ENCODE measurements at regions not wholly inside any gene's neighbourhood (a gene's known extent, or its start where the extent isn't known, plus 50 kb on each side); places are given as distances from the start of the nearest gene placed in this dataset.
"Not testable (repeated sequence)": the region's sequence is repeated elsewhere in the genome, so short reads cannot be mapped to it uniquely, and the experiment has no call there.

DNA sequence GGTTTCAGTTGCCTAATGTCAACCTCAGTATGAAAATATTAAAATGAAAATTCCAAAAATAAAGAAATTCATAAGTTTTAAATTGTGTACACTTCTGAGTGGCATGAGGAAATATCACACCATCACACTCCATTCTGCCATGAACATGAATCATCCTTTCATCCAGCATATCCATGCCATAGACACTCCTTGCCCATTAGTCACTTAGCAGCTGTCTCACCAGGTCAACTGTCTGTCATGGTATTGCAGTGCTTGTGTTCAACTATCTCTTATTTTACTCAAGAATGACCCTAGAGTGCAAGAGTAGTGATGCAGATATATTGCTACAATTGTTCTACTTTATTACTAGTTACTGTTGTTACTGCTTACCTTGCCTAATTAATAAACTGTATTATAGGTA, 712.4 kb downstream of the EPHA7 start:
- no peak for DNase-seq

DNA sequence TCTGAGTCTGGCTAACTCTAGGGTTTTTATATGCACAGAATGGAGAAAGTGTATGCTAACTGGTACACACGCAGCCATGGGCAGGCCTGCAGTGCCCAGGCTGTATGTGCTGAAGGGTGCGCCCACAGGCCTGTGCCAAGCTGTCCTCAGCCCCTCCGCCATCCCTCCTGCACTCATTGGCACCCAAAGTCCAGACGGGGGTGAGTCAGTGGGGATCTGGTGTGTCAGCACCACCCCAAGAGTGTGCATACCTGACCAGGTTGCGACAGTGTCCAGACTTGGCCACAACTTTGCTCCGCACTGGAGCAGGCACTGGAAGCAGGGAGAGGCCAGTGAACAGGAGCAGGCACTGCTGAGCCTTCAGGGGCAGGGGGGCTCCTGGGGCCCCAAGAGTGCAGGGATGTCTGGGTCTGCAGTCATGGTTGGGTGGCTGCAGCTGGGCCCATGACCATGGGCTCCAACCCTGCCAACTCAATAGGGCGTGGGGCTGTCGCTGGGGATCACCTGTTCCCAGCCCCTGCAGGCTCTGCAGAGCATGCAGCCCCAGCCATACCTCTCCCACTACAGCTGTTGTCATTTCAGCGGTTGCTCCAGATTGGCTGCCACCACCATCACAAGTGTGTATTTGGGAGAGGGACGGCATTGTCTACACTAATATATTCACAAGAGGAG, 717.8 kb downstream of the EPHA7 start:
- no peak for DNase-seq

DNA sequence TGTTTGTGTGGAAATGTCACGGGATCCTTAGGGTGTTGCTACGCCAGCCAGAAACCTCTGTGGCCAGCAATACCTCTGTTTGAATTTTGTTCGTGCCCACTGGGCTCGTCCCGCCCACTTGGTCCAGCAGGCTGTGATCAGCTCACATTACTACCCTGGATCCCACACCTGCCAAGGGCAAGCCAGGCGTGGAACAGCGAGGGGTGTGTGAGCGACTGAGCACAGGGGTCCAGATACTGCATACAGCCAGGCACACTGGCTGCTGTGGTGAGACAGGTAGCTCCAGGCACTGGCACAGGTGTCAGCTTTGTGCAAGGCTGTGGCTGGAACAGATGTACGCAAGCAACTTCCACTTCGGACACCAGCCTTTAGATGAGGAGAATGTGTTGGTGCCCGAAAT, 718.9 kb downstream of the EPHA7 start:
- no peak for DNase-seq

DNA sequence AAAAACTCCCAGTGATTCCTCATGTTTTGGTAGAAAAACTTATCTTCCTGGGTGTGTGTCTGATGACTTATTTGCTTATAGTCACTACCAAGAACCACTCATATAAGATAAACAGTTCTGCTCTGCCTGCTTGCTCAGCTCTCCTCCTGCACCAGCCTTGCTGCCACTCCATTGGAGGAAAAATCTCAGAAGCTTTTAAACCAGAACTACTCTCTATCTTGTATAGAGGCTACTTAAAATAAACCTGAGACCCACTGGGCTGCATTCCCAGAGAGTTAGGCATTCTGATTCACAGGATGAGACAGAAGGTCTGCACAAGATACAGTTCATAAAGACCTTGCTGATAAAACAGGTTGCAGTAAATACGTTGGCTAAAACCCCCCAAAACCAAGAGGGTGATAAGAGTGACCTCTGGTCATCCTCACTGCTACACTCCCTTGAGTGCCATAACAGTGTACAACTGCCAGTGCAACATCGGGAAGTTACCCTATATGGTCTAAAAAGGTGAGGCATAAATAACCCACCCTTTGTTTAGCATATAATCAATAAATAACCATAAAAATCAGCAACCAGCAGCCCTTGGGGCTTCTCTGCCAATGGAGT, 728.3 kb downstream of the EPHA7 start:
- no peak for DNase-seq

DNA sequence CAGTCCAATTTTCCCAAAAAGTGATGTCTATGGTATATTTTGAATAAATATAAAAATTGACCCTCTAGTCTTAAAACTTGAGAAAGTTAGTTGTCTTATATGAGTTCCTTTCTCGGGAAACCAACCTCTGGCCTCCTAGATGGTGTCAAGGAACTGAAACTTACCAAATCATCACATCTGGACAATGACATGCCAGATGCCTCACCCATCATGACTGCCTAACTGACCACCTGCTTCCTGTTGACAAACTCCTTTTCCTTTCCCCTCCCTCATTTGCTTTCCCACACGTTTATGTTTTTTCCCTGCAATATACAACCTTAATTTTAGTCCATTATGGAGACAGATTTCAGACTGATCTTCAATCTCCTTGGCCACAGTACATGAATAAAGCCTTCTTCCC, 731.0 kb downstream of the EPHA7 start:
- DNase-seq, result no peak

DNA sequence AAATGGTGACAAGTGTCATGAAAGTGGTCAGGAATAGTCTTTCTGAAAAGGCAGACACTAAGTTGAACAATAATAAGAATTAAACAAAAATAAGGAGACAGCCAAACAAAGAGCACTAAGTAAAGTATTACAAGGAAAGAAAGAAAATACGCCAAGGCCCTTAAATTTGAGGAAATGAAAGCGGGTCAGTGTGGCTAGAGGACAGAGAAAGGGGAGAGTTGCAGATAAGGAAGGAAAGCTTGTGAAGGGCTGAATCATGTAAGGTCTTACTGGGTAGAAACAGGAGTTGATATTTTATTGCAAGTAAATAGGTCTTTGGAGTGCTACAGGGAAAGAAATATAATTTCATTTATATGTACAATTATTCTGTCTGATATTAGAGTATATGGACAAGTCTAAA, 732.1 kb downstream of the EPHA7 start:
- DNase-seq, result no peak

DNA sequence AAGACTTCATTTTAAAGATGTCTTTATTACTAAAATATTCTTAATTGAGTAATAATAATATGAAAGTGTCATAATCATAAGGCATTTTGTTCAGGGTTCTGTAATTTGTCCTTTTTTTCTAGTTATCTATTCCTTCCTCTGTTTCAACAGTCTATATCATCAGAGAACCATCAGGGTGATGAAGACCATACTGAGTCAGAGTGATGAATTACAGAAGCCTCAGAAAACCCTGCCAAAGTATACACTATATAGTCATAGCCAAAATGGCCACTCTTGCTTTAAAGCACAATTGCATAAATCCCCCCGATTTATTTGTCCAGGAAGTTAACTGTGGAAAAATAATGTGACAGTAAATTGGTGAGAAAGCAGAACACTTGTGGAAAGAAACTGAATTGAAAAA, 735.0 kb downstream of the EPHA7 start:
- no peak for DNase-seq

DNA sequence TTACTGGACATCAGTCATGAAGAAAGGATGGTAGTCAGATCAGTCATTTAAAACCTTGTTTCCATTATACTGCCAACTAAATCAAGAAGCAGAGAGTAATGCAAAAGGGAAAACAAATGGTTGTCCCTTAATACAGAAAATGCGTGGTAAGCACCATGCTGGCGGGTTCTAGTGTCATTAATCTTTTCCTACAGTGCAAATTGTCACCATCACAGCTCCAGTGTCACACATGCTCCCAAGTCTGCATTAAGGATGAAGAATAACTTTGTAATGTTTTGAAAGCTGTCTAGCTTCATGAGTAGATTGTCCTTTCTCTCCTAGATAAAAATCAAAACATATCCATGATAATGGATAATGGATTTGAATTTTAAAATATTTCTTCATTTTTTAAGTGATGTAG, 735.6 kb downstream of the EPHA7 start:
- DNase-seq, result no peak

DNA sequence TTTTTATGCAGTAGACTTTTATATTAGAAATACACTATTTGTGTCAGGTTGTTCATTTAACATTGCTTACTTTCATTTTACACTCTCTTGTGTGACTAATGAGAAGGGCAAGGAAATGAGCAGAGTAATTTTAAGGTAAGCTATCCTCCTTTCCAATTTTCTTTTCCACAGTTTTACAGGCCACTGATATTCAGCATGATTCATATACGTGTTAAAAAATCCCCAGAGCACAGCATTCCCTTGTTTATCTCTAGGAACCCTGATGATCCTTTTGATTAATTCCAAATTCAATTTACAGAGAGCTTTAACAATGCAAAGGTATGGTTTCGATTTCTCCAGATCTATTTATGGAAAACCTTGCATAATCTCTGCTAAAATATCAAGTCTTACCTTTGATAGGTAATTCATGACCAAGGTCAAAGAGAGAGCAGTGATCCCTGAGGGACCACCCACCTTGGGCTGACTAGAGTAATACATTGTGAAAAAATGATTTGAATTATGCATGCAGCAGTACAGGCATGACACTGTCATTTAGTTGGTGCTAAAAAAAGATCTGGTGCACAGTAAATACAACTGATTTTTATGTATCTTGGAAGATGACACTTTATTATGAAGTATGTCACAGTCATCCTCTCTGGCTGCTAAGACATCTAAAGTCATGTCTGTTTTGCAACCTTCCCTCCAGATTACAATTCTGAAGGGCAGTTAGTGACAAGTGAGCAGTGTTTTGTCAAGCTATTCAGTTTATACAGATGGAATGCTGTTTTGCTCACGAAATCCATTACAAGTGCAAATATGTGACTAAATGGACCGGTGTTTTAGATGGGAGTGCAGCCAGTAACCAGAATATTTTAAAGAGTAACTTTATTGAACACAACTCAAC, 736.6 kb downstream of the EPHA7 start:
- DNase-seq, result no peak

DNA sequence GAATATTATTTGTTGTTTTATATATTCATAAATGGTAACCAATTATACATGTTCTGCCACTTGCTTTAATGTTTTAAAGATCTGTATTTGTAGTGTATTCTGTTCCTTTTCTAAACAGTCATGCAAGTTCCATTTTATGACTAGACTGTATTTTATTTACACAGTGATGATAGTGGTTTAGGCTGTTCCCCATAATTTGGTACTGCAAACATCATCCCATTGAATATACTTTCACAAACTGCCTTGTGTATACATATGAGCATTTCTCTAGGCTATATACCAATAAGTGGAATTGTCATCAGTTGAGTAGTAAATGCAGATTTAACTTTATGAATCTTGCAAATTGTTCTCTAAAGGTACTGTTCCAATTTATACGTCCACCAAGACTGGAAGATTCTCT, 738.0 kb downstream of the EPHA7 start:
- no peak for DNase-seq

DNA sequence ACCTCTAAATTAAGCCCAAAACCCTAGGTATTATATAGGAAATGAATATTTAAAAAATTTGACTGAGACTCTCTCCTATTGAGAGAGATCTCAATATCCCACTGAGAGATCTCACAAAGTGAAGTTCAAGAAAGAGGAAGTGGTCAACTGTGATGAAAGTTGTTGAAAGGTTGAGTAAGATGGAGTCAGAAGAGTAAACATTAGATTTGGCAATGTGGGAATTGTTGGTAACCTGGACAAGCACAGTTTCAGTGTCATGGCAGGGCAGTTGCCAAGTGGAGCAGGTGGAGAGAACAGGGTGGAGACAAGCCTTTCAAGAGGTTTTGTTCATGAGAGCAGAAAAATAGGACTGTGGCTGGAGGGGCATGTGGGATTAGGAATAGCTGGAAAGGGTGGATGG, 747.9 kb downstream of the EPHA7 start:
- not testable (repeated sequence) for DNase-seq

DNA sequence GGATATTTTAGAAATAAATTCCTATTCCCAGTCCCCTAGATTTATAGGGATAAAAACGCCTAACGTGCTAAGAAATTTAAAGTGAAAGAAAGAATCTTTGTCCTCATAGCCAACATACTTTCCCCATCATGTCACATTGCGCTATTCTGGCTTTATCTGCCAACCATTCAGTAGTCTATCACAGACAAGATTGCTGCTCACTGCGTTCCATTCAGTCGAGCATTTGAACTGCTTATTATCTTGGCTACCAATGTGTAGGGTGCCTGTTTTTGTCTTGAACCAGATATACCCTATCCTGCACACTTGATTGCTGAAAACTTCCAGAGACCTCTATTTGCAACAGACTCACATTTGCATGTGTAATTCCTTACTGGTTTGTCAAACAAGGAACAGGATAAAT, 751.5 kb downstream of the EPHA7 start:
- no peak for DNase-seq

DNA sequence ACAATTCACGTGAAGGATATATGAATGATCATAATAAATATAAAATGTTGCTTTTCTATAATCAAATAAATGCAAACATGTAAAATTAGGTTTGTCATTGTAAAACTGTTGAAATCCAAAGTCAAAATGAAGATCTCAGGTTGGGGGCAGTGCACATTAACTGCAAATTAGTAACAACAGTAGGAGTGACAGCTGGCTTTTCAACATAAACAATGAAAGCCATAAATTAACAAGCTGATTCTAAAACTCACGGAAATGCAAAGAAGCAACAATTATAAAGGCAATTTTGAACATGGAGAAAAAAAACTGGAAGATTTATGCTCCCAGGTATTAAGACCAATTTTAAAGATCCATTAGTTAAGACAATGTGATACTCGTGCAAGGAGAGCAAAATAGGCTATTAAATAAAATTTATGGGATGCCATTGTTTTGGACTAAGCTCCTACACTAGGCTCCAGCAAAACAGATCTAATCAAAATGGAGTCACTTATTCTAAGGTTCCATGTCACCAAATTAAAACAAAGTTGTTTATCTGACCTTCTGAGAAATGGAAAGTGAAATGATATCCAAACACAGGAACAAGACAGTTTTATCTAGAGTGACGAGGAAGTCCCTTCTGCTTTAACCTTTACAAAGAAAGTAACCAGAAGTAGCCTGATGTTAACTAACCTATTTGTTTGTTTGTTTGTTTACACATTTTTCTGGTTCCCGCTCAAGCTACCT, 770.8 kb downstream of the EPHA7 start:
- DNase-seq, result peak; percentile 56

DNA sequence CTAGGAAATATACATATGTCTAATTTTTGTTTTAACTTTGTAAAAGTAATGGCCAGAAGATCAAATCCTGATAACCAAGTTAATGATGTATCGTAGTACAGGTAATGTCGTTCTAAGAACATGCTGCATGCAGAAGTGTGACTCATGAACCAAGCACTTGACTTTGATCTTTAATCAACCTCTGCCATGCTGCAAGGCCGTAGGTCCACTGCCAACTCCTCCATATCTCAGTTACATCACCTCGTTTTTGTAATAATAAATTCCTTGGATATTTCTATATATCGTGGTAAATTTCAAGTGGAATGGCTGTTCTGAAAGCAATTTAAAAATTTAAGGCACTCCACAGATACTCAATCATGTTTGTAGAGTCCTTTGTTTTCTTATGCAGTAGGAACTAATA, 771.7 kb downstream of the EPHA7 start:
- no peak for DNase-seq

DNA sequence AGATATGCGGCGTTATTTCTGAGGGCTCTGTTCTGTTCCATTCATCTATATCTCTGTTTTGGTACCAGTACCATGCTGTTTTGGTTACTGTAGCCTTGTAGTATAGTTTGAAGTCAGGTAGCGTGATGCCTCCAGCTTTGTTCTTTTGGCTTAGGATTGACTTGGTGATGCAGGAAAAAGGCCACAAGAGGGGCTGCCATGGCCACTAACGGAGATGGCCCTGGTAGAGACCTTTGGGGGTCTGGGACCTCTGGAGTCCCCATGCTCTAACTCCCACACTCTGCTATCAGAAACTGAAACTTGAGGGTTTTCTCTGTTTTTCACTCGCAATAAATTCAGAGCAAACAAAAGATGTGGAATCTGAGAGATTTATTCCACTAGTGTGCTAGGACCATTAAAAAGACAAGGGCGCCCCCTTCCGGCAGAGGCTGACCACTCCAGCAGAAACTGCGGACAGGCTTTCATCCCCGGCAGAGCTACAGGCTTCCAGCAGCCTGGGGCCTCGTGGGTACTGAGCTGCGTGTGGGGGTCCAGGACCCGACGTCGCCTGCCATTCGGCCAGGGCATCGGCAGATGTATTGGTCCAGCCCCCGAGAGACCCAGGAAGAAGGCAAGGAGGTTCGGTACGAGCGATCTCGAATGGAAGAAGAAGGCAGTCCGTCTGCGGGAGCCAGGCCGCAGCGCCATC, 775.1 kb downstream of the EPHA7 start:
- not testable (repeated sequence) for DNase-seq

DNA sequence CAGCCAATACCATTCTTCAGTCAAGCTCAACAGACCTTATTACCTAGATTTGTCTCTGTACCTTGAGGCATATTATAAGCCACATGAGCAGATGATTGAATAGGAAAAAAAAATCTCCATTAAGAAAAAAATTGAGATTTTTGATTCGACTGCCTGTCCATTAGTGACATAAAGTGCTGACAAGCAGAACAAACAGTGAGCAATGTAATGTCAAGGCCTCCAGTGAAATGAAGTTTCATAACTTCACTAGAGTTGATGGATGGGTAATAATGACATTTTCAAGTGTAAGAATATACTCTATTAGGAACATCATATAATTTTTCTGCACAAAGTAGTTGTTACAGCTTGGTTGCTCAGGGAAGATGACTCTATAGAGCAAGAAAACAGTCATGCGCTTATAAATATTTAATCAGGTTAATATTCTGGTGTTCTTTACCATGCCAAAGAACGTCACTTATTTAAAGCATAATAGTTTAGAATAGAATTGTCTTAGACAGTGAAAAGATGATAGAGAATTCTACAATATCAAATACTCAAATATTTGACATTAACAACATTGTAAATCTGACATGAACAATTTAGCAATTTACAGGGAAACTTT, 783.7 kb downstream of the EPHA7 start:
- no peak for DNase-seq

DNA sequence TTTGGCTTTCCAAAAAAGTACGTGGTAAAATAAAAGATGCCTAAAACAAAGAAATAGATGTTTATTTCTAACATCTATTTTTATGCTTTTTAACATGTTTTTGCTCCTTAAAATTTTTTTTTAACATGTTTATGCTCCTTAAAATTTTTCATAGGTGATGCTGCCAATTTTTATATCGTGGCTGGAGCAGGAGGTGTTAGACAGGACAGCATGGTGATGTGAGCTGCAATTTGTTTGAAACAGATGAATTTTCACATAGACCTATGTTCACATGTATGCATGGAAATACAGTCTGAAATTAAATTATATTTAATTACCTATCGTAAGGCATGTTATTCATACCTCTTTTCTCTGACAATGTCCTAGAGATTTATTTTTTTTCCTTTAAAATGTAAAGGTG, 784.8 kb downstream of the EPHA7 start:
- DNase-seq, result no peak

DNA sequence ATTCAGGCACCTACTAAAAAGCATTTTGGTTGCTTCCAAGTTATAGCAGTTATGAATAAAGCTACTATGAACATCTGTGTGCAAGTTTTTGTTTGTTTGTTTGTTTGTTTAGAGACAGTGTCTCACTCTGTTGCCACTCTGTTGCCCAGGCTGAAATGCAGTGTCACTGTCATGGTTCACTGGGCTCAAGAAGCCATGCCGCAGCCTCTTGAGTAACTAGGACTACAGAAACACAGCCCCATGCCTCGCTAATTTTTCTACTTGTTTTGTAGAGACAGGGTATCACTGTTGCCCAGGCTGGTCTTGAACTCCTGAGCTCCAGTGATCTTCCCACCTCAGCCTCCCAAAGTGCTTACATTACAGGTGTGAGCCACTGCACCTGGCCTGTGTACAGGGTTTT, 795.9 kb downstream of the EPHA7 start:
- no peak for DNase-seq

DNA sequence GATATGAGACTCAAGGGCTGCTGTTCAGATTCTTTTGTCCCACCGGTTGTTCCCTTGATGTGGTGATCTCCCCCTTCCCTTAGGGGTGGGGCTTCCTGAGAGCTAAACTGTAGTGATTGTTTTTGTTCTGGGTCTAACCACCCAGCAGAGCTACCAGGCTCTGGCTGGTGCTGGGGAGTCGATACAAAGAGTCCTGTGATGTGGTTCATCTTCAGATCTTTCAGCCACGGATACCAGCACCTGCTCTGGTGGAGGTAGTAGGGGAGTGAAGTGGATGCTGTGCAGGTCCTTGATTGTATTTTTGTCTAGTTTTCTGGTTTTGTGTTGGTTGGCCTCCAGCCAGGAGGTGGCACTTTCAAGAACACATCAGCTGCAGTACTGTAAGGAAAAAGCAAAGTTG, 801.6 kb downstream of the EPHA7 start:
- DNase-seq, result no peak

DNA sequence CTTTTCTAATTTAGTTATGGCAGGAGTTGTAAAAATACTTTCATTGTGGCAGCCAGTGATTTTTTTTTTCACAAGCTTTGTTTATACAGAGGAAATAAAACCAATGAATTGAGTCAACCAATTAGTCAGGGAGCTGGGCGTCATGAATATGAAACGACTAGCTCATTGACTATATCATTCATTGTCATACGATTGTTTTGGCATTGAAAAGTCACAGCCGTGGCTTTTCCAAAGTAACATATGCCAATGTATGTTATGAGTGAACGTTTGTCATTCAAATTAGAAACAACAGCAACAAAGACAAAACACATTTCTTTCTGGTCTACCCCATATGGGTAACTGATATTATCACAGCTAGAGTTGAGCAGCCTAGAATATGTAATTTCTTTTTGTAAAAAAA, 810.6 kb downstream of the EPHA7 start:
- DNase-seq, result no peak

DNA sequence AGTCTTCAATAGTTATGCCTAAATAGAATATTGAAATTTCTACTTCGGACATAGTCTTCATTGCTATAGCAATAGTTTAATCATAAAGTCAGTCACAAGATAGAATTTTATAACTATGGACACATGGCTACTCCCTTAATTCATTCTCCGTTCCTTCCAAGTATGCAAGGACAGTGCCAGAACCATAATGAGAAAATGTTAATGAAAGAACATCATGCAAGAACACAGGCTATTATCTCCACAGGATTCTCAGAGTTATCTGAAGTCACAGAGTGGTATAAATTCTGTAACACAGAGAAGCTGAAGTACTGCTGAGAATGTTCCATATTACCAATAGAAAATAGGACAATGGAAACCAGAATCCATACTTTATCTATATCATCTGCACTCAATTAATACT, 826.2 kb downstream of the EPHA7 start:
- no peak for DNase-seq

DNA sequence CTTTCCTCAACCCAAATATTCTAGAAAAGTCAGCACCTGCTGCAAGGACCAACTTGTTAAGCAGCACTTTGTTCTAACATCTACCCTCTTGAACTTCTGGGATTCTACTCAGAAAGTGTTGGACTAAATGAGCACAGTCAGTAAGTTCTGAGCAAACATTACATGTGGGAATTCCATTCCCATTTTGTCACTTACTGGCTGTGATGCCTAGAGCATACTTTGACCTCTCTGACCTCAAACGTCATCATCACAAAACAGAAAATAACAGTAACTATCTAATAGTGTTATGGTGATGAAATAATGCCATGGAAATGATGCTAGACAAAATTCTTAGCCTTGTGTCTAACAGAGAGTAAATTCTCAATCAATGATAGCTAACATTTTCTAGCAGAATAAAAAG, 829.4 kb downstream of the EPHA7 start:
- no peak for DNase-seq

DNA sequence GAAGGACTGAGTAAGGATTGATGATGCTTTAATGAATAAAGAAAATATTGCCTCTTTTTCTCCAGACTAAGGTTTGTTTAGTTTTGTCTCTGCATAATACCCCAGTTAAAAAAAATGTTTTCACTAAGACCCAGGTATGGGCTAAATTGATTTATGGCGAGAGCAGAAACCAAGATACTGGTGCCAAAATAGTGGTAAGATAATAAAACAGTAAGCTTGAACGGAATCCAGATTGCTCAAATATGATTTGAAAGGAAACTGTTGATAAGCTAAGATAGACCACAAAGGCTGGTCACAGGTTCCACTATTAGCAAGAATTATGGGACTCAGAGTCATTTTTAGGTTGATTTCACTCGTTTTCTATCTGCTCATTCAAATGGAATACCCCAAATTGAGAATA, 831.2 kb downstream of the EPHA7 start:
- DNase-seq, result no peak

Data from DMS153 (cell line).